Panc1 (cell line): ENCODE measurements at regions not wholly inside any gene's neighbourhood (a gene's known extent, or its start where the extent isn't known, plus 50 kb on each side); places are given as distances from the start of the nearest gene placed in this dataset.

ENCODE experiments used
- POLR2AphosphoS5 ChIP-seq: IDR thresholded peaks from 2 replicates; pipeline ENCODE4 v1.6.1; 2012; ENCODE audit warnings: mild to moderate bottlenecking, low read depth, low read length, moderate library complexity
- TF ChIP-seq, protein P1 (sequence below): fragments of 450-650 bp; IDR thresholded peaks from 2 replicates; pipeline ENCODE4 v1.5.1; 2017; ENCODE audit warnings: mild to moderate bottlenecking

GRCh38 chr18:78133729-78134128 lies 845.9 kb upstream of the SALL3 start:
- TF ChIP-seq POLR2AphosphoS5 = no peak
- TF ChIP-seq, protein P1, sequence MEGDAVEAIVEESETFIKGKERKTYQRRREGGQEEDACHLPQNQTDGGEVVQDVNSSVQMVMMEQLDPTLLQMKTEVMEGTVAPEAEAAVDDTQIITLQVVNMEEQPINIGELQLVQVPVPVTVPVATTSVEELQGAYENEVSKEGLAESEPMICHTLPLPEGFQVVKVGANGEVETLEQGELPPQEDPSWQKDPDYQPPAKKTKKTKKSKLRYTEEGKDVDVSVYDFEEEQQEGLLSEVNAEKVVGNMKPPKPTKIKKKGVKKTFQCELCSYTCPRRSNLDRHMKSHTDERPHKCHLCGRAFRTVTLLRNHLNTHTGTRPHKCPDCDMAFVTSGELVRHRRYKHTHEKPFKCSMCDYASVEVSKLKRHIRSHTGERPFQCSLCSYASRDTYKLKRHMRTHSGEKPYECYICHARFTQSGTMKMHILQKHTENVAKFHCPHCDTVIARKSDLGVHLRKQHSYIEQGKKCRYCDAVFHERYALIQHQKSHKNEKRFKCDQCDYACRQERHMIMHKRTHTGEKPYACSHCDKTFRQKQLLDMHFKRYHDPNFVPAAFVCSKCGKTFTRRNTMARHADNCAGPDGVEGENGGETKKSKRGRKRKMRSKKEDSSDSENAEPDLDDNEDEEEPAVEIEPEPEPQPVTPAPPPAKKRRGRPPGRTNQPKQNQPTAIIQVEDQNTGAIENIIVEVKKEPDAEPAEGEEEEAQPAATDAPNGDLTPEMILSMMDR = no peak
